Tibial nerve (tissue), 4 donors: ENCODE measurements at regions not wholly inside any gene's neighbourhood (a gene's known extent, or its start where the extent isn't known, plus 50 kb on each side); places are given as distances from the start of the nearest gene placed in this dataset.
A peak's percentile ranks its signal among the peaks of the same experiment; 100 is the strongest.

Experiments
- DNase-seq, 2 donors: peaks; one replicate each; pipeline ENCODE4 v3.0.0-alpha.2; 2019; ENCODE audit warnings: low spot score in 2 of 2
- H3K27ac ChIP-seq, 4 donors: fragments of 200-600 bp; sonication (generic) in 3 of 4; one replicate each; pipeline ENCODE4 v1.5.1; 2017 to 2019; ENCODE audit warnings: mild to moderate bottlenecking in 1 of 4
- H3K27me3 ChIP-seq, 2 donors: fragments of 200-600 bp; sonication (generic) in 1 of 2; one replicate each; pipeline versions ENCODE4 v1.5.1 to v1.6.0; 2017 to 2019
- H3K36me3 ChIP-seq, 3 donors: fragments of 200-600 bp; sonication (generic); one replicate each; pipeline ENCODE4 v1.5.1; 2018 to 2019
- H3K4me1 ChIP-seq, 4 donors: fragments of 200-600 bp; sonication (generic) in 3 of 4; one replicate each; pipeline ENCODE4 v1.5.1; 2017 to 2019
- H3K4me3 ChIP-seq, 4 donors: fragments of 200-600 bp; sonication (generic) in 3 of 4; one replicate each; pipeline ENCODE4 v1.5.1; 2017 to 2019; ENCODE audit warnings: mild to moderate bottlenecking in 1 of 4, moderate library complexity in 1 of 4
- H3K9me3 ChIP-seq, 4 donors: fragments of 200-600 bp; sonication (generic) in 3 of 4; one replicate each; pipeline ENCODE4 v1.5.1; 2017 to 2019
- CTCF ChIP-seq, 5 experiments: fragments of 200-600 bp in 3 of 5; fragments of 450-650 bp in 2 of 5; sonication (generic) in 3 of 5; IDR thresholded peaks; one replicate each; pipeline ENCODE4 v1.5.1; 2016 to 2019; ENCODE audit warnings: antibody characterized with exemption in 5 of 5, mild to moderate bottlenecking in 3 of 5, moderate library complexity in 2 of 5
- EP300 ChIP-seq, 2 donors: sonication (generic); formaldehyde crosslinking; IDR thresholded peaks; one replicate each; pipeline ENCODE4 v1.6.1; 2017; ENCODE audit warnings: antibody characterized with exemption in 2 of 2, mild to moderate bottlenecking in 1 of 2
- POLR2A ChIP-seq, 2 donors: fragments of 450-650 bp; IDR thresholded peaks; one replicate each; pipeline ENCODE4 v1.6.1; 2017; ENCODE audit warnings: antibody characterized with exemption in 2 of 2, mild to moderate bottlenecking in 2 of 2, moderate library complexity in 2 of 2
- WGBS, 2 donors: methylation state at CpG; one replicate each; pipeline ENCODE4 v1.1.5; 2018; 5-methylcytosine and 5-hydroxymethylcytosine counted together

GRCh38 chr11:81669935-81670543 is 1063.6 kb downstream of the FAM181B start:
- Histone ChIP-seq H3K36me3 (no peaks in the 10 kb centered on the region), H3K9me3 (no peaks in the 10 kb centered on the region), H3K4me3 (no peak overlapping the region), H3K27me3 (no peaks in the 10 kb centered on the region), H3K4me1 (no peaks in the 10 kb centered on the region), H3K27ac (no peak overlapping the region)
- no peak for DNase-seq
- TF ChIP-seq EP300 (IDR thresholded peaks at IDR 0.05) (no peak), CTCF (IDR thresholded peaks at IDR 0.05) (no peak), POLR2A (IDR thresholded peaks at IDR 0.05) (no peak)
- WGBS, 2 donors: 83 to 96% methylated on average over 1 of the region's 1 CpG

- Histone ChIP-seq H3K4me1 (no peaks in the 10 kb centered on the region), H3K9me3 (peaks cover 0 to 45% (median 2%) of the 10 kb centered on the region in 4 donors), H3K36me3 (no peaks in the 10 kb centered on the region), H3K27ac (no peak overlapping the region), H3K4me3 (no peak overlapping the region), H3K27me3 (no peaks in the 10 kb centered on the region)
- DNase-seq: no peak
- TF ChIP-seq CTCF (IDR thresholded peaks at IDR 0.05) (no peak), POLR2A (IDR thresholded peaks at IDR 0.05) (no peak), EP300 (IDR thresholded peaks at IDR 0.05) (no peak)
- WGBS, 2 donors: 59 to 63% methylated on average over 1 of the region's 1 CpG
These were observed 1074.9 kb downstream of the FAM181B start for GRCh38 chr11:81658722-81659121.

- H3K36me3 ChIP-seq: no peaks in the 10 kb centered on the region
- H3K27me3 ChIP-seq: no peaks in the 10 kb centered on the region
- no peak for DNase-seq
- no peak overlapping the region for H3K4me3 ChIP-seq
- H3K27ac ChIP-seq: no peak overlapping the region
- no peak for TF ChIP-seq CTCF (IDR thresholded peaks at IDR 0.05)
- no peak for TF ChIP-seq EP300 (IDR thresholded peaks at IDR 0.05)
- no peak for TF ChIP-seq POLR2A (IDR thresholded peaks at IDR 0.05)
- peaks cover 0 to 45% (median 2%) of the 10 kb centered on the region in 4 donors for H3K9me3 ChIP-seq
- H3K4me1 ChIP-seq: no peaks in the 10 kb centered on the region
These were observed 1078.3 kb downstream of the FAM181B start for GRCh38 chr11:81655351-81655750.

GRCh38 chr11:81647374-81647773 is 1086.3 kb downstream of the FAM181B start:
- no peaks in the 10 kb centered on the region for H3K9me3 ChIP-seq
- H3K27me3 ChIP-seq: no peaks in the 10 kb centered on the region
- TF ChIP-seq CTCF (IDR thresholded peaks at IDR 0.05) (no peak), POLR2A (IDR thresholded peaks at IDR 0.05) (no peak), EP300 (IDR thresholded peaks at IDR 0.05) (no peak)
- H3K4me1 ChIP-seq: no peaks in the 10 kb centered on the region
- no peak overlapping the region for H3K4me3 ChIP-seq
- no peak overlapping the region for H3K27ac ChIP-seq
- DNase-seq: no peak
- 48 to 54% methylated on average over 3 of the region's 3 CpGs for WGBS, 2 donors
- H3K36me3 ChIP-seq: no peaks in the 10 kb centered on the region

- WGBS, 2 donors: 66 to 67% methylated on average over 1 of the region's 1 CpG
These were observed 1089.3 kb downstream of the FAM181B start for GRCh38 chr11:81644239-81644840.

More at GRCh38 chr11:81644239-81644840, 1089.3 kb downstream of the FAM181B start:
- DNase-seq: no peak
- no peaks in the 10 kb centered on the region for H3K9me3 ChIP-seq
- H3K4me1 ChIP-seq: no peaks in the 10 kb centered on the region
- H3K36me3 ChIP-seq: no peaks in the 10 kb centered on the region
- no peak overlapping the region for H3K4me3 ChIP-seq
- TF ChIP-seq EP300 (IDR thresholded peaks at IDR 0.05) (no peak), CTCF (IDR thresholded peaks at IDR 0.05) (peak; percentile 29 to 56 (median 50))
- no peaks in the 10 kb centered on the region for H3K27me3 ChIP-seq
- H3K27ac ChIP-seq: no peak overlapping the region
